HG02943 (cell line): ENCODE measurements at regions not wholly inside any gene's neighbourhood (a gene's known extent, or its start where the extent isn't known, plus 50 kb on each side); places are given as distances from the start of the nearest gene placed in this dataset.

Source experiments
- ATAC-seq: cut with Tn5 transposase; IDR thresholded peaks from one replicate; pipeline ENCODE4 v1.9.1; 2021; ENCODE audit warnings: mild to moderate bottlenecking, low read depth, moderate library complexity; ENCODE audit not compliant: unreplicated experiment

GRCh38 chr2:42942990-42943493 is 150.7 kb upstream of the HAAO start:
- no peak for ATAC-seq

GRCh38 chr2:42942214-42942989 is 150.0 kb upstream of the HAAO start:
- ATAC-seq, result no peak

- no peak for ATAC-seq
Observed at GRCh38 chr2:42941633-42942176, 149.3 kb upstream of the HAAO start.

- no peak for ATAC-seq
Observed at GRCh38 chr2:42939411-42940206, 147.2 kb upstream of the HAAO start.

GRCh38 chr2:42938671-42939370 is 146.4 kb upstream of the HAAO start:
- ATAC-seq, result no peak

GRCh38 chr2:42937171-42937875 is 144.9 kb upstream of the HAAO start:
- ATAC-seq, result no peak

GRCh38 chr2:42935692-42936671 is 143.6 kb upstream of the HAAO start:
- ATAC-seq, result no peak

GRCh38 chr2:42934580-42935186 is 142.3 kb upstream of the HAAO start:
- ATAC-seq, result no peak

- no peak for ATAC-seq
Observed at GRCh38 chr2:42933824-42934254, 141.5 kb upstream of the HAAO start.

GRCh38 chr2:42932271-42933151 is 140.1 kb upstream of the HAAO start:
- ATAC-seq, result no peak

- ATAC-seq, result no peak
Observed at GRCh38 chr2:42931818-42932195, 139.4 kb upstream of the HAAO start.

- no peak for ATAC-seq
Observed at GRCh38 chr2:42931146-42931817, 138.9 kb upstream of the HAAO start.

GRCh38 chr2:42930025-42930581 is 137.7 kb upstream of the HAAO start:
- no peak for ATAC-seq

GRCh38 chr2:42929546-42930024 is 137.2 kb upstream of the HAAO start:
- no peak for ATAC-seq

- ATAC-seq, result no peak
Observed at GRCh38 chr2:42928692-42929545, 136.5 kb upstream of the HAAO start.
